H1 (cell line): ENCODE measurements at regions not wholly inside any gene's neighbourhood (a gene's known extent, or its start where the extent isn't known, plus 50 kb on each side); places are given as distances from the start of the nearest gene placed in this dataset.

ENCODE experiments used
- CTCF ChIA-PET: fragments of 300-600 bp; sonication (Branson Sonifier 250); formaldehyde crosslinking; loops from one replicate; lab custom pipeline; 2021; ENCODE audit not compliant: partially characterized antibody; lab: Charles Lee
- POLR2A ChIA-PET: fragments of 300-600 bp; sonication (Branson Sonifier 250); formaldehyde crosslinking; loops from one replicate; lab custom pipeline; 2021; ENCODE audit warnings: inconsistent platforms; ENCODE audit not compliant: partially characterized antibody; lab: Charles Lee
- DNase-seq, 2 experiments: peaks; one replicate each; pipeline versions ENCODE4 v3.0.0 to v3.0.0-alpha.2; 2010 to 2022; ENCODE audit warnings: low spot score in 2 of 2, low read depth in 1 of 2, mixed read lengths in 1 of 2
- FAIRE-seq: peaks from 2 replicates; lab custom pipeline; 2011; peaks lifted over from hg19 to GRCh38; lab: Jason Lieb, UNC
- H2AFZ ChIP-seq: 2 replicates; pipeline ENCODE4 v1.8.1; 2012; ENCODE audit warnings: low read length, inconsistent platforms
- H2AK5ac ChIP-seq: 2 replicates; pipeline ENCODE4 v1.6.1; 2013; ENCODE audit warnings: low read depth, low read length
- H2BK120ac ChIP-seq: replicated peaks from 2 replicates; pipeline ENCODE3; 2013; ENCODE audit warnings: low read depth, low read length, inconsistent platforms
- H2BK12ac ChIP-seq: 2 replicates; pipeline ENCODE4 v1.6.1; 2013; ENCODE audit warnings: low read depth, low read length
- H2BK15ac ChIP-seq: 2 replicates; pipeline ENCODE4 v1.6.1; 2013; ENCODE audit warnings: low read length
- H2BK20ac ChIP-seq: 2 replicates; pipeline ENCODE4 v1.6.1; 2013; ENCODE audit warnings: low read length
- H2BK5ac ChIP-seq: 2 replicates; pipeline ENCODE4 v1.6.1; 2013; ENCODE audit warnings: low read depth, low read length
- H3K14ac ChIP-seq: 2 replicates; pipeline ENCODE4 v1.6.1; 2013; ENCODE audit warnings: inconsistent platforms; ENCODE audit not compliant: insufficient read length
- H3K18ac ChIP-seq: 2 replicates; pipeline ENCODE4 v1.6.1; 2013; ENCODE audit warnings: low read length; ENCODE audit errors: extremely low read depth
- H3K23ac ChIP-seq: 2 replicates; pipeline ENCODE4 v1.6.1; 2013; ENCODE audit warnings: inconsistent platforms; ENCODE audit not compliant: insufficient read length
- H3K23me2 ChIP-seq: 2 replicates; pipeline ENCODE4 v1.6.1; 2013; ENCODE audit warnings: low read depth, low read length
- H3K27ac ChIP-seq: 2 replicates; pipeline ENCODE4 v1.6.1; 2011; ENCODE audit warnings: low read depth, low read length, inconsistent platforms
- H3K27me3 ChIP-seq, 4 experiments: replicated peaks in 1 of 4; 1 replicate in 1 of 4; 2 replicates in 3 of 4; pipeline versions ENCODE4 v1.6.1 to v1.8.1; 2011 to 2013; ENCODE audit warnings: low read length in 3 of 4, mild to moderate bottlenecking in 3 of 4, inconsistent platforms in 2 of 4, mixed read lengths in 2 of 4, moderate library complexity in 1 of 4; ENCODE audit not compliant: control insufficient read depth in 3 of 4, insufficient read depth in 3 of 4; ENCODE audit errors: extremely low read depth in 1 of 4
- H3K36me3 ChIP-seq, 4 experiments: 2 replicates each; pipeline versions ENCODE4 v1.6.1 to v1.8.1; 2011 to 2013; ENCODE audit warnings: mild to moderate bottlenecking in 4 of 4, low read length in 3 of 4, moderate library complexity in 2 of 4, control low read depth in 1 of 4, inconsistent platforms in 1 of 4; ENCODE audit not compliant: insufficient read depth in 4 of 4, control insufficient read depth in 2 of 4
- H3K4ac ChIP-seq: replicated peaks from 2 replicates; pipeline ENCODE3; 2013; ENCODE audit warnings: low read length, low read depth, mixed read lengths, inconsistent platforms; ENCODE audit not compliant: insufficient read length
- H3K4me1 ChIP-seq, 4 experiments: replicated peaks in 1 of 4; 1 replicate in 1 of 4; 2 replicates in 3 of 4; pipeline versions ENCODE4 v1.6.1 to v1.8.1; 2011 to 2013; ENCODE audit warnings: low read length in 3 of 4, inconsistent platforms in 2 of 4, mixed read lengths in 1 of 4; ENCODE audit not compliant: insufficient read depth in 4 of 4, control insufficient read depth in 3 of 4
- H3K4me2 ChIP-seq, 2 experiments: 2 replicates each; pipeline versions ENCODE4 v1.6.1 to v1.8.1; 2011 to 2013; ENCODE audit warnings: low read depth in 2 of 2, low read length in 2 of 2, control low read depth in 1 of 2, inconsistent platforms in 1 of 2, mild to moderate bottlenecking in 1 of 2; ENCODE audit not compliant: insufficient read depth in 1 of 2
- H3K4me3 ChIP-seq, 4 experiments: fragments of 200-600, 300-600 bp in 1 of 4; sonication (generic), shearing (Covaris generic), sonication (Bioruptor Twin) in 1 of 4; 2 replicates each; pipeline versions ENCODE4 v1.5.1 to v1.8.1; 2011 to 2016; ENCODE audit warnings: low read length in 4 of 4, low read depth in 3 of 4, control low read depth in 2 of 4, inconsistent platforms in 2 of 4, mild to moderate bottlenecking in 2 of 4, mixed read lengths in 1 of 4, moderate library complexity in 1 of 4; ENCODE audit not compliant: insufficient read depth in 2 of 4; ENCODE audit errors: extremely low read depth in 1 of 4
- H3K56ac ChIP-seq: replicated peaks from 2 replicates; pipeline ENCODE3; 2013; ENCODE audit warnings: low read depth, mild to moderate bottlenecking, mixed read lengths, low read length, inconsistent platforms; ENCODE audit not compliant: insufficient read length
- H3K79me1 ChIP-seq: 2 replicates; pipeline ENCODE4 v1.6.1; 2013; ENCODE audit warnings: low read depth, low read length, control low read depth
- H3K79me2 ChIP-seq, 2 experiments: 2 replicates each; pipeline versions ENCODE4 v1.6.1 to v1.8.1; 2012 to 2013; ENCODE audit warnings: low read length in 2 of 2, mild to moderate bottlenecking in 2 of 2, inconsistent platforms in 1 of 2; ENCODE audit not compliant: insufficient read depth in 2 of 2, control insufficient read depth in 1 of 2
- H3K9ac ChIP-seq, 4 experiments: replicated peaks in 1 of 4; 1 replicate in 1 of 4; 2 replicates in 3 of 4; pipeline versions ENCODE4 v1.6.1 to v1.8.1; 2011 to 2013; ENCODE audit warnings: low read depth in 3 of 4, low read length in 3 of 4, control low read depth in 2 of 4, mild to moderate bottlenecking in 2 of 4, moderate library complexity in 2 of 4, inconsistent platforms in 1 of 4; ENCODE audit errors: extremely low read depth in 1 of 4
- H3K9me3 ChIP-seq, 2 experiments: 2 replicates each; pipeline versions ENCODE4 v1.6.1 to v1.8.1; 2012 to 2013; ENCODE audit warnings: mild to moderate bottlenecking in 2 of 2, moderate library complexity in 2 of 2, control low read depth in 1 of 2, inconsistent platforms in 1 of 2, low read depth in 1 of 2, low read length in 1 of 2, mixed read lengths in 1 of 2; ENCODE audit not compliant: insufficient read depth in 2 of 2
- H4K20me1 ChIP-seq, 2 experiments: replicated peaks in 1 of 2; 2 replicates each; pipeline versions ENCODE3 to v1.8.1; 2011 to 2013; ENCODE audit warnings: inconsistent platforms in 2 of 2, low read length in 2 of 2, mild to moderate bottlenecking in 1 of 2; ENCODE audit not compliant: insufficient read depth in 2 of 2, control insufficient read depth in 1 of 2
- H4K5ac ChIP-seq: 2 replicates; pipeline ENCODE4 v1.6.1; 2013; ENCODE audit warnings: low read length, low read depth, mixed read lengths, inconsistent platforms; ENCODE audit not compliant: insufficient read length
- H4K8ac ChIP-seq: 2 replicates; pipeline ENCODE4 v1.8.0; 2013; ENCODE audit warnings: mild to moderate bottlenecking, moderate library complexity, low read length, inconsistent platforms; ENCODE audit not compliant: insufficient read depth; ENCODE audit errors: extremely low read depth
- H4K91ac ChIP-seq: replicated peaks from 2 replicates; pipeline ENCODE3; 2013; ENCODE audit warnings: low read length, mixed read lengths, inconsistent platforms; ENCODE audit not compliant: insufficient read length
- ASH2L ChIP-seq: fragments of 200-600, 300-600 bp; sonication (generic); IDR thresholded peaks from one replicate; pipeline ENCODE4 v1.7.1; 2017; ENCODE audit warnings: low read length
- ATF2 ChIP-seq: IDR thresholded peaks from 2 replicates; pipeline ENCODE4 v1.6.1; 2012; ENCODE audit warnings: low read length, inconsistent platforms
- ATF3 ChIP-seq: IDR thresholded peaks from 2 replicates; pipeline ENCODE4 v1.6.1; 2011; ENCODE audit warnings: low read depth, mild to moderate bottlenecking, low read length; ENCODE audit not compliant: insufficient read depth
- BACH1 ChIP-seq: IDR thresholded peaks from 2 replicates; pipeline ENCODE4 v1.6.1; 2012; ENCODE audit warnings: low read length, improper control_type of control experiment
- BCL11A ChIP-seq, 2 experiments: IDR thresholded peaks; one replicate each; pipeline ENCODE4 v1.6.1; 2011; ENCODE audit warnings: low read depth in 2 of 2, low read length in 2 of 2, mild to moderate bottlenecking in 2 of 2
- CREB1 ChIP-seq: IDR thresholded peaks from 2 replicates; pipeline ENCODE4 v1.6.1; 2012; ENCODE audit warnings: inconsistent platforms
- EGR1 ChIP-seq: IDR thresholded peaks from 2 replicates; pipeline ENCODE4 v1.6.1; 2011; ENCODE audit warnings: low read depth, low read length, borderline replicate concordance
- JUN ChIP-seq: IDR thresholded peaks from 2 replicates; pipeline ENCODE4 v1.6.1; 2011; ENCODE audit warnings: low read depth, mild to moderate bottlenecking, improper control_type of control experiment, low read length
- RAD21 ChIP-seq, 2 experiments: IDR thresholded peaks in 1 of 2; conservative IDR thresholded peaks in 1 of 2; 2 replicates each; pipeline ENCODE4 v1.6.1; 2011; ENCODE audit warnings: low read depth in 2 of 2, low read length in 2 of 2, improper control_type of control experiment in 1 of 2, inconsistent platforms in 1 of 2, mild to moderate bottlenecking in 1 of 2, moderate library complexity in 1 of 2
- SIN3A ChIP-seq, 2 experiments: IDR thresholded peaks in 1 of 2; conservative IDR thresholded peaks in 1 of 2; 2 replicates each; pipeline ENCODE4 v1.6.1; 2011 to 2012; ENCODE audit warnings: low read length in 2 of 2, improper control_type of control experiment in 1 of 2, low read depth in 1 of 2, mild to moderate bottlenecking in 1 of 2
- WGBS, 2 experiments: shearing (Covaris generic) in 1 of 2; methylation state at CpG; one replicate each; pipeline versions ENCODE4 v1.1.6 to v1.1.7; 2013 to 2015; ENCODE audit warnings: low lambda C conversion rate in 2 of 2, mixed read lengths in 2 of 2, inconsistent platforms in 1 of 2, low coverage in 1 of 2, missing lambda C conversion rate in 1 of 2; ENCODE audit not compliant: insufficient replicate concordance in 2 of 2, insufficient coverage in 1 of 2, insufficient read length in 1 of 2; ENCODE audit errors: extremely low coverage in 1 of 2, missing lambda C conversion rate in 1 of 2; 5-methylcytosine and 5-hydroxymethylcytosine counted together

- H3K4ac ChIP-seq: no peak overlapping the region
- H4K5ac ChIP-seq: no peak overlapping the region
- no peaks in the 10 kb centered on the region for H4K20me1 ChIP-seq
- H2BK15ac ChIP-seq: no peak overlapping the region
- H3K9me3 ChIP-seq: 0 out of 4 replicates have a peak, but pooled peaks cover 0 to 2% of the 10 kb centered on the region in 2 experiments
- no peak overlapping the region for H3K23ac ChIP-seq
- H3K18ac ChIP-seq: no peak overlapping the region
- DNase-seq (no peak), FAIRE-seq (no peak)
- H3K14ac ChIP-seq: no peak overlapping the region
- ChIA-PET CTCF (no interaction called here), POLR2A (interaction anchor here (0.6 kb wide), 1 partner anchor 74 kb away, joined by 3 read pairs; no protein-coding TSS in a partner anchor)
- no peaks in the 10 kb centered on the region for H3K23me2 ChIP-seq
- no peak overlapping the region for H2BK120ac ChIP-seq
- H3K4me1 ChIP-seq: no peaks in the 10 kb centered on the region
- no peak overlapping the region for H3K4me3 ChIP-seq
- no peak overlapping the region; the same call in 1 of the 2 replicates for H2BK5ac ChIP-seq
- H3K79me2 ChIP-seq: no peaks in the 10 kb centered on the region
- H3K4me2 ChIP-seq: no peak overlapping the region
- H4K91ac ChIP-seq: no peak overlapping the region
- no peaks in the 10 kb centered on the region; a peak in 1 of 7 replicates for H3K27me3 ChIP-seq
- no peaks in the 10 kb centered on the region for H3K79me1 ChIP-seq
- no peak overlapping the region for H3K9ac ChIP-seq
- no peak overlapping the region for H3K27ac ChIP-seq
- no peak overlapping the region for H3K56ac ChIP-seq
- WGBS, 2 experiments: 73% methylated on average over 5 of the region's 5 CpGs; no CpG with 5 or more reads in 1 of the 2 experiments
- H3K36me3 ChIP-seq: no peaks in the 10 kb centered on the region
- H2BK12ac ChIP-seq: no peak overlapping the region
- no peak overlapping the region for H4K8ac ChIP-seq
- H2AFZ ChIP-seq: peak overlapping the region; percentile 72
- no peak overlapping the region for H2BK20ac ChIP-seq
- no peak overlapping the region for H2AK5ac ChIP-seq
- TF ChIP-seq JUN (no peak), EGR1 (no peak), ATF3 (no peak), RAD21 (IDR thresholded peaks at IDR 0.05 in 1 of 2, conservative IDR thresholded peaks at IDR 0.05 in 1 of 2; ENCODE audit: low read depth in 2 of 2, low read length in 2 of 2) (no peak), SIN3A (conservative IDR thresholded peaks at IDR 0.05 in 1 of 2, IDR thresholded peaks at IDR 0.05 in 1 of 2; ENCODE audit: low read depth in 1 of 2, low read length in 2 of 2) (no peak), BCL11A (IDR thresholded peaks at IDR 0.05; ENCODE audit: low read depth in 2 of 2, low read length in 2 of 2) (no peak), ATF2 (no peak), CREB1 (no peak), BACH1 (no peak), ASH2L (no peak)
These were observed 66.6 kb upstream of the SOX21 start for GRCh38 chr13:94778986-94779385.
